Neural cell (in vitro differentiated cells): ENCODE measurements at regions not wholly inside any gene's neighbourhood (a gene's known extent, or its start where the extent isn't known, plus 50 kb on each side); places are given as distances from the start of the nearest gene placed in this dataset.

Experiments
- CTCF ChIP-seq: fragments of 450-650 bp; IDR thresholded peaks from 2 replicates; pipeline ENCODE4 v1.5.1; 2014; ENCODE audit warnings: antibody characterized with exemption, mild to moderate bottlenecking, moderate library complexity; ENCODE audit not compliant: poor library complexity, severe bottlenecking
- EP300 ChIP-seq: fragments of 450-650 bp; conservative IDR thresholded peaks from 2 replicates; pipeline ENCODE4 v1.6.1; 2014; ENCODE audit warnings: antibody characterized with exemption, mild to moderate bottlenecking, moderate library complexity; ENCODE audit not compliant: poor library complexity, severe bottlenecking
- EZH2 ChIP-seq: fragments of 200-600, 300-800 bp; shearing (Covaris generic), sonication (generic); IDR thresholded peaks from 2 replicates; pipeline ENCODE4 v1.6.1; 2014; ENCODE audit warnings: antibody characterized with exemption, low read length, borderline replicate concordance, mild to moderate bottlenecking; ENCODE audit not compliant: insufficient read depth, poor library complexity, severe bottlenecking
- MXI1 ChIP-seq: fragments of 450-650 bp; conservative IDR thresholded peaks from 2 replicates; pipeline ENCODE4 v1.6.1; 2014; ENCODE audit warnings: antibody characterized with exemption, mild to moderate bottlenecking; ENCODE audit not compliant: poor library complexity, severe bottlenecking
- POLR2AphosphoS5 ChIP-seq: IDR thresholded peaks from 2 replicates; pipeline ENCODE4 v1.6.1; 2012
- RAD21 ChIP-seq: fragments of 450-650 bp; conservative IDR thresholded peaks from 2 replicates; pipeline ENCODE4 v1.6.1; 2014; ENCODE audit warnings: antibody characterized with exemption, mild to moderate bottlenecking, moderate library complexity
- REST ChIP-seq: IDR thresholded peaks from 2 replicates; pipeline ENCODE4 v1.6.1; 2012; ENCODE audit warnings: borderline replicate concordance
- SMC3 ChIP-seq: fragments of 450-650 bp; conservative IDR thresholded peaks from 2 replicates; pipeline ENCODE4 v1.6.1; 2014; ENCODE audit warnings: antibody characterized with exemption, mild to moderate bottlenecking, moderate library complexity; ENCODE audit not compliant: poor library complexity
- TAF1 ChIP-seq: IDR thresholded peaks from 2 replicates; pipeline ENCODE4 v1.6.1; 2012; ENCODE audit warnings: low read depth

DNA sequence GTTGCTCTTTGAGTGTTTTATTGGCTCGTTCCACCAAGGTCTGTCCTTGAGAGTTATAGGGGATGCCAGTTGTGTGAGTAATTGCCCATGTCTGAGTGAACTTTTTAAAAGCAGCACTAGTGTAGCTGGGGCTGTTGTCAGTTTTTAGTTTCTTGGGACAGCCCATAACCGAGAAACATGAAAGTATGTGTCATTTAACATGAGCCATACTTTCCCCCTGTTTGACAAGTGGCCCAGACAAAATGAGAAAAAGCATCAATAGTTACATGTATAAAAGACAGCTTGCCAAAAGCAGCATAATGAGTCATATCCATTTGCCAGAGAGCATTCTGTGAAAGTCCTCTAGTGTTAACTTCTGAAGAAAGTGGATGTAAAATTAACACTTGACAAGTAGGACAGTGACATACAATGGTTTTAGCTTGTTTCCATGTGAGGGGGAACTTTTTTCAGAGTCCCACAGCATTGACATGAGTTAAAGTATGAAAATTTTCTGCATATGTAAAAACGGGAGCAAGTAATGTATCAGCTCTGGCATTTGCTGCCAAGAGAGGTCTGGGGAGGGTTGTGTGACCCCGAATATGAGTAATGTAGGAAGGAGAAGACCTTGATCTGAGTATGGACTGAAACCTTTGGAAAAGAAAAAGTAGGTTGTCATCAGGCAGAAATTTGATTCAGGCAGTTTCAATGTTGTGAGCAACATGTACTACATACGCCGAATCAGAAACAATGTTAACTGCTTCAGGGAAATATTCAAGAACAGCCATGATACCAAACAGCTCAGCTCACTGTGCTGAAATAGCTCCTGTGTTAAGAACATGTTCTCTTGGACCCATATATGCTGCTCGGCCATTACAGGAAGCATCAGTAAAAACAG is 56.8 kb upstream of the ARL4D start:
- no peak for TF ChIP-seq CTCF
- TF ChIP-seq TAF1, result no peak
- TF ChIP-seq SMC3, result no peak
- TF ChIP-seq REST, result no peak
- TF ChIP-seq MXI1, result no peak
- TF ChIP-seq POLR2AphosphoS5, result no peak
- no peak for TF ChIP-seq RAD21
- no peak for TF ChIP-seq EP300
- TF ChIP-seq EZH2, result no peak
